SK-MEL-5 (cell line): ENCODE measurements at regions not wholly inside any gene's neighbourhood (a gene's known extent, or its start where the extent isn't known, plus 50 kb on each side); places are given as distances from the start of the nearest gene placed in this dataset.
A peak's percentile ranks its signal among the peaks of the same experiment; 100 is the strongest.
"Not testable (repeated sequence)": the region's sequence is repeated elsewhere in the genome, so short reads cannot be mapped to it uniquely, and the experiment has no call there.

Experiments
- DNase-seq: peaks from one replicate; pipeline ENCODE4 v3.0.0-alpha.2; 2016; ENCODE audit warnings: low read depth, low spot score
- in situ Hi-C: cut with HindIII; loops from 2 replicates; pipeline ENCODE4 v1.10.0; 2016; ENCODE audit warnings: low sequenced_read_pairs, high pct_unique_total_duplicates, low pct_unique_long_range_greater_than_20kb

- no peak for DNase-seq
- in situ Hi-C loops, result no loop called here
These were observed 112.7 kb upstream of the HDDC2 start for GRCh38 chr6:125414507-125414906.

DNA sequence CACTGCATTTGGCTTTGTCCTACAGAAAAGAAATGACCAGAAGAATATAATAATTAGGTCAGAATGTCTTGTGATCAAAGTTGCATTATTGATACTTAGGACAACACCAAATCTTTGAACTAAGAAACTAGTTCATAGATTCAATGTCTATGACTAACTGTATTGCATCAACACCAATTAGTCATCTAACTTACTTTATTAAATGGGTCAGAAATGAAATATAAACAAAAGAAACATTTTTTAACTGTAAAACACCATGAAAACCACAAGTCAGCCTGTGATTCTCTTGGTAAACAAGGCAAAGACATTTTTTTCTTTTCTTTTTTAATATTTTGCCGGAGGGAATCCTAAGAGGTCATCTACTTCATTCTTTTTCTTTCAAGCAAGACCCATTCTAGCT is 114.1 kb upstream of the HDDC2 start:
- no peak for DNase-seq

DNA sequence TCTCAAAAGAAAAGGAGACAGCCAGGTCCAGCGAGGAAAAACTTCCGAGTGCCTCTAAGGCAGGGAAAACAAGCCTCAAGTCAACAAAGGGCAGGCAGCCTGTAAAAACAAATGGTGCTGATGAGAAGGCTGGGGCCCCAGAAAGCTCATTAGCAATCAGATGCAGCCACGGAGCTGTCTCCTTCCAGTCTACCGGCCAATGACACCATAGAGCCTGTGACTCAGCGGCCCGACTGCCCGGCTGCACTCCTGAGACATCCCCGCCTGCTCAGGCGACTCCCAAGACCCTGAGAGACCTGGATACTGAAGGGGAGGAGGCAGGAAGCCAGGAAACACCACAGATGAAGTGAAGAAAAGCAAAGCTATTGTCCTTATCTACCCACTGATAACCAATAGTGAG is 120.1 kb upstream of the HDDC2 start:
- in situ Hi-C loops, result no loop called here
- DNase-seq, result no peak

More for the DNA sequence above, 114.1 kb upstream of the HDDC2 start:
- in situ Hi-C loops, result no loop called here

- no peak for DNase-seq
- in situ Hi-C loops, result no loop called here
These were observed 121.3 kb upstream of the HDDC2 start for GRCh38 chr6:125423047-125423446.

- DNase-seq, result no peak
- in situ Hi-C loops, result no loop called here
These were observed 130.2 kb upstream of the HDDC2 start for GRCh38 chr6:125431971-125432370.

DNA sequence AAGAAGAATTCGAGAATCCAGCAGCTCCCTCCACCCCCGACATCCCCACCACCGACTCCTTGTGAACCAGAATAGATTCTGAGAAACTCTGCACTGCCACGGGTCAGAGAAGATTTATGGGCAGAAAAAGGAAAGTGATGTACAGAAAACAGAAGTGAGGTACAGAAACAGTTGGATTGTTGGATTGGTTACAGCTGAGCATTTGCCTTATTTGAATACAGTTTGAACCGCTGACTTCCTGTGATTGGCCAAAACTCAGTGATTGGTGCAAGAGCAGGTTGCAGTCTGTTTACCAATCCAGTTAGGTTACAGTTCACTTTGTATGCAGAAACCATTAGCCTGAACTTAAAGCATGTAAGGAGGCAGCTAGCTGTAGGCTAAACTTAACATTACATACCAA is 131.2 kb upstream of the HDDC2 start:
- in situ Hi-C loops, result no loop called here
- no peak for DNase-seq

GRCh38 chr6:125434760-125435159 is 133.0 kb upstream of the HDDC2 start:
- in situ Hi-C loops, result no loop called here
- no peak for DNase-seq

GRCh38 chr6:125439512-125439911 is 137.7 kb upstream of the HDDC2 start:
- no peak for DNase-seq
- in situ Hi-C loops, result no loop called here

GRCh38 chr6:125444006-125444923 is 142.5 kb upstream of the HDDC2 start:
- DNase-seq, result peak; percentile 92
- in situ Hi-C loops, result no loop called here

DNA sequence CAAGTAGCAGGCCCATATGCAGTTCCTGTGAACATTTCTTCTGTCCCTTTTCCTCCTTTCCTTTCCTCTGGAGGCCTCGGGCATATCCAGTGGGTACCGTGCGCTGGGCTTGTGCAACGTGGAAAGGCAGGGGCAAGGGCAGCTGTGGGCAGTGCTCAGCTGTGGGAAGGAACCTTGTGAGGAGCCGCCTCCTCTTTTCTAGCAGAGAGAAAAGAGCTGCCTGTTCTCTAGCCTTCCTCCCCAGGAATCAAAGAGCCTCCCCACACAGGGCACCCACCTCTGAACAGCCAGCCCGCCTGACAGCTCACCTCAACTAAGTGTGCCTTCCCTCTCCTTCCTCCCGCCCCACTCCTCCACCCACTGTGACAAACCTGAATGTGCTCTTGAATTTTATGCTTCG is 143.3 kb upstream of the HDDC2 start:
- in situ Hi-C loops, result no loop called here
- peak; percentile 32 for DNase-seq

DNA sequence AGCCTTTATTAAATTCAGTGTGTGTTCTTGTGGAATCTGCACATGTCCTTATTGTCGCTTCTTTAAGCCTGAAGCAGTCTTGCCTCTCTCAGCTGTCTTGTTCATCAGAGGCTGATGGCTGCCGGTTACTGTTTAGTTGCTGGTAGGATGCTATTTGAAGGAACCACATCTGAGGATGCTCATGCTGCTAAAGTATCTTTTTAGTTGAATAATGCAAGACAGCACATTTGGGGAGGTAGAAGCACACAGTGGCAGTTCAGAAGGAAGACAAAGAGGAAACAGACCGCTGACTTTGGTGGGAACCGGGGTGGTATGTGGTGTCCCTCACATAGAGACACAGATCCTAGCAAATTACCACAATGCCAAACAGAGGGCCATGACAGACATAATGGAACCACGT is 144.2 kb upstream of the HDDC2 start:
- in situ Hi-C loops, result no loop called here

DNA sequence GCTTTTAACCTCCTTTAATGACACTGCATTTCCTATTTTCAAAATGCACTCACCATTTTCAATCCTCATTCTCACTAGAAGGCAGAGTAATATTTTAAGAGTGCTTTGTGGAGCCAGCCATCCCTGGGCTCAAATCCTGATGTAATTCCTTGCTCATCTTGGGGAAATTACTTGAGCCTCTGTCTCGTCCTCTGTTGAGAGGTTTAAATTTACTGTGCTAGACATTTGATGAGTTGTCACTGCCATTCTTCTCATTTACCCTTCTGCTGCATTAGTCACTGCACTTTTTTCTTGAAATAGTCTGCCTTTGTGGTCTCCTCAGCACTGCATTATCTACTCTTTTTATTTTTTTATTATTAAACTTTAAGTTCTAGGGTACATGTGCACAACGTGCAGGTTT is 150.0 kb upstream of the HDDC2 start:
- in situ Hi-C loops, result no loop called here

More for the DNA sequence above, 144.2 kb upstream of the HDDC2 start:
- no peak for DNase-seq

GRCh38 chr6:125453516-125453915 is 151.7 kb upstream of the HDDC2 start:
- in situ Hi-C loops, result no loop called here
- no peak for DNase-seq

More for the DNA sequence above, 150.0 kb upstream of the HDDC2 start:
- no peak for DNase-seq

- in situ Hi-C loops, result no loop called here
- peak; percentile 61 for DNase-seq
These were observed 152.6 kb upstream of the HDDC2 start for GRCh38 chr6:125454351-125454750.

- in situ Hi-C loops, DNase-seq: not testable (repeated sequence)
These were observed 156.7 kb upstream of the HDDC2 start for GRCh38 chr6:125458493-125458892.

DNA sequence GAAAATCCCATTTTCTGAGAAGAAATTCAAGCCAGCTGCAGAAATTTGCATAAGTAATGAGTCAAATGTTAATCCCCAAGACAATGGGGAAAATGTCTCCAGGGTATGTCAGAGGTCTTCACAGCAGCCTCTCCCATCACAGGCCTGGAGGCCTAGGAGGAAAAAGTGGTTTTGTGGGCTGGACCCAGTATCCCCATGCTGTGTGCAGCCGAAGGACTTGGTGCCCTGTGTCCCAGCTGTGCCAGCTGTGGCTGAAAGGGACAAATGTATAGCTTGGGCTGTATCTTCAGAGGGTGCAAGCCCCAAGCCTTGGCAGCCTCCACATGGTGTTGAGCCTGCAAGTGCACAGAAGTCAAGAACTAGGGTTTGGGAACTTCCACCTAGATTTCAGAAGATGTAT is 163.6 kb upstream of the HDDC2 start:
- DNase-seq, in situ Hi-C loops: not testable (repeated sequence)

GRCh38 chr6:125469915-125470314 is 168.1 kb upstream of the HDDC2 start:
- in situ Hi-C loops, result no loop called here
- DNase-seq, result peak; percentile 38

DNA sequence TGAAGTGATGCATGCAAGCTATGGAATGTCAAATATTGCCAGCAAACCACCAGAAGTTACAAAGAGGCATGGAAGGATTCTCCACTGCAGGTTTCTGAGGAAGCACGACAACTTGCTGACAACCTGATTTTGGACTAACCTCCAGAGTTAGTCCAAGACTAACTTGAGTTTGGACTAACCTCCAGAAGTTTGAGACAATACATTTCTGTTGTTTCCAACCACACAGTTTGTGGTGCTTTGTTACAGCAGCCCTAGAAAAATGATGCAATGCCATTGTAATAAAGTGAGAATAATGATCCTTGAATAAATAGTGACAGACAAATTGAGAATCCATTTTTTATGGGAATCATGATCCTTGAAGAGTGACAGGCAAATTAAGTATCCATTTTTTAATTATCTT is 169.9 kb upstream of the HDDC2 start:
- in situ Hi-C loops, result no loop called here
- DNase-seq, result no peak

- DNase-seq, result no peak
- in situ Hi-C loops, result no loop called here
These were observed 172.3 kb upstream of the HDDC2 start for GRCh38 chr6:125474061-125474460.
